HepG2 (cell line): ENCODE measurements at regions not wholly inside any gene's neighbourhood (a gene's known extent, or its start where the extent isn't known, plus 50 kb on each side); places are given as distances from the start of the nearest gene placed in this dataset.

ENCODE experiments used
- BRCA1 ChIP-seq: sonication (generic); formaldehyde crosslinking; IDR thresholded peaks from 2 replicates; pipeline ENCODE4 v1.4.0; 2020; ENCODE audit warnings: missing genetic modification reagents
- EP300 ChIP-seq, 3 experiments: sonication (generic) in 1 of 3; formaldehyde crosslinking in 1 of 3; IDR thresholded peaks; 2 replicates each; pipeline versions ENCODE4 v1.5.1 to v1.6.1; 2011 to 2020; ENCODE audit warnings: low read depth in 2 of 3, low read length in 2 of 3, borderline replicate concordance in 1 of 3, improper control_type of control experiment in 1 of 3, mild to moderate bottlenecking in 1 of 3, missing genetic modification reagents in 1 of 3, moderate library complexity in 1 of 3
- GZF1 ChIP-seq: sonication (generic); formaldehyde crosslinking; IDR thresholded peaks from 2 replicates; pipeline ENCODE4 v1.5.1; 2020; ENCODE audit warnings: mild to moderate bottlenecking, missing genetic modification reagents
- HDAC6 ChIP-seq: fragments of 200-600 bp; sonication (generic); IDR thresholded peaks from 2 replicates; pipeline ENCODE4 v1.7.0; 2017; ENCODE audit warnings: mild to moderate bottlenecking, antibody characterized with exemption, low read length, low read depth
- MEIS2 ChIP-seq: sonication (generic); formaldehyde crosslinking; IDR thresholded peaks from 2 replicates; pipeline ENCODE4 v1.9.0; 2021; ENCODE audit warnings: mild to moderate bottlenecking, missing genetic modification reagents
- NFIC ChIP-seq: IDR thresholded peaks from 2 replicates; pipeline ENCODE4 v1.6.1; 2012; ENCODE audit warnings: mild to moderate bottlenecking, low read length, inconsistent platforms
- RBAK ChIP-seq: sonication (generic); formaldehyde crosslinking; IDR thresholded peaks from 2 replicates; pipeline ENCODE4 v1.5.1; 2020; ENCODE audit warnings: mild to moderate bottlenecking, missing genetic modification reagents
- SAP130 ChIP-seq: IDR thresholded peaks from 2 replicates; pipeline ENCODE4 v1.6.1; 2016; ENCODE audit warnings: low read depth
- ZBTB8A ChIP-seq: sonication (generic); formaldehyde crosslinking; IDR thresholded peaks from 2 replicates; pipeline ENCODE4 v1.4.0; 2020; ENCODE audit warnings: mild to moderate bottlenecking, low read depth, missing genetic modification reagents, borderline replicate concordance
- ZNF44 ChIP-seq: sonication (generic); formaldehyde crosslinking; IDR thresholded peaks from 2 replicates; pipeline ENCODE4 v1.5.1; 2020; ENCODE audit warnings: mild to moderate bottlenecking, missing genetic modification reagents
- TF ChIP-seq, protein P1 (sequence below): sonication (generic); formaldehyde crosslinking; IDR thresholded peaks from 2 replicates; pipeline ENCODE4 v1.8.1; 2023; ENCODE audit warnings: mild to moderate bottlenecking, inconsistent platforms, moderate library complexity, missing genetic modification reagents, borderline replicate concordance
- TF ChIP-seq, protein P2 (sequence below): sonication (generic); IDR thresholded peaks from 2 replicates; pipeline ENCODE4 v1.6.1; 2016; ENCODE audit warnings: low read depth, borderline replicate concordance
- TF ChIP-seq, protein P3 (sequence below): sonication (generic); formaldehyde crosslinking; IDR thresholded peaks from 2 replicates; pipeline ENCODE4 v1.5.0; 2020; ENCODE audit warnings: mild to moderate bottlenecking, missing genetic modification reagents, moderate library complexity

GRCh38 chr21:22795644-22796043 is 1797.4 kb downstream of the NCAM2 start:
- TF ChIP-seq, protein P1, sequence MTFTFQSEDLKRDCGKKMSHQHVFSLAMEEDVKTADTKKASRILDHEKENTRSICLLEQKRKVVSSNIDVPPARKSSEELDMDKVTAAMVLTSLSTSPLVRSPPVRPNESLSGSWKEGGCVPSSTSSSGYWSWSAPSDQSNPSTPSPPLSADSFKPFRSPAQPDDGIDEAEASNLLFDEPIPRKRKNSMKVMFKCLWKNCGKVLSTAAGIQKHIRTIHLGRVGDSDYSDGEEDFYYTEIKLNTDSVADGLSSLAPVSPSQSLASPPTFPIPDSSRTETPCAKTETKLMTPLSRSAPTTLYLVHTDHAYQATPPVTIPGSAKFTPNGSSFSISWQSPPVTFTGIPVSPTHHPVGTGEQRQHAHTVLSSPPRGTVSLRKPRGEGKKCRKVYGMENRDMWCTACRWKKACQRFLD (CRISPR knock-in tag) = no peak
- no peak for TF ChIP-seq EP300 (IDR thresholded peaks at IDR 0.05; ENCODE audit: low read depth in 2 of 2, low read length in 2 of 2)
- TF ChIP-seq EP300 (CRISPR knock-in tag; IDR thresholded peaks at IDR 0.05; ENCODE audit: borderline replicate concordance) = no peak
- TF ChIP-seq, protein P2, sequence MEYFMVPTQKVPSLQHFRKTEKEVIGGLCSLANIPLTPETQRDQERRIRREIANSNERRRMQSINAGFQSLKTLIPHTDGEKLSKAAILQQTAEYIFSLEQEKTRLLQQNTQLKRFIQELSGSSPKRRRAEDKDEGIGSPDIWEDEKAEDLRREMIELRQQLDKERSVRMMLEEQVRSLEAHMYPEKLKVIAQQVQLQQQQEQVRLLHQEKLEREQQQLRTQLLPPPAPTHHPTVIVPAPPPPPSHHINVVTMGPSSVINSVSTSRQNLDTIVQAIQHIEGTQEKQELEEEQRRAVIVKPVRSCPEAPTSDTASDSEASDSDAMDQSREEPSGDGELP = no peak
- no peak for TF ChIP-seq HDAC6
- TF ChIP-seq ZBTB8A (CRISPR knock-in tag) = no peak
- no peak for TF ChIP-seq SAP130 (CRISPR knock-in tag)
- no peak for TF ChIP-seq BRCA1 (CRISPR knock-in tag)
- TF ChIP-seq, protein P3, sequence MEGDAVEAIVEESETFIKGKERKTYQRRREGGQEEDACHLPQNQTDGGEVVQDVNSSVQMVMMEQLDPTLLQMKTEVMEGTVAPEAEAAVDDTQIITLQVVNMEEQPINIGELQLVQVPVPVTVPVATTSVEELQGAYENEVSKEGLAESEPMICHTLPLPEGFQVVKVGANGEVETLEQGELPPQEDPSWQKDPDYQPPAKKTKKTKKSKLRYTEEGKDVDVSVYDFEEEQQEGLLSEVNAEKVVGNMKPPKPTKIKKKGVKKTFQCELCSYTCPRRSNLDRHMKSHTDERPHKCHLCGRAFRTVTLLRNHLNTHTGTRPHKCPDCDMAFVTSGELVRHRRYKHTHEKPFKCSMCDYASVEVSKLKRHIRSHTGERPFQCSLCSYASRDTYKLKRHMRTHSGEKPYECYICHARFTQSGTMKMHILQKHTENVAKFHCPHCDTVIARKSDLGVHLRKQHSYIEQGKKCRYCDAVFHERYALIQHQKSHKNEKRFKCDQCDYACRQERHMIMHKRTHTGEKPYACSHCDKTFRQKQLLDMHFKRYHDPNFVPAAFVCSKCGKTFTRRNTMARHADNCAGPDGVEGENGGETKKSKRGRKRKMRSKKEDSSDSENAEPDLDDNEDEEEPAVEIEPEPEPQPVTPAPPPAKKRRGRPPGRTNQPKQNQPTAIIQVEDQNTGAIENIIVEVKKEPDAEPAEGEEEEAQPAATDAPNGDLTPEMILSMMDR (CRISPR knock-in tag) = no peak
- TF ChIP-seq NFIC = no peak
- TF ChIP-seq ZNF44 (CRISPR knock-in tag) = no peak
- TF ChIP-seq RBAK (CRISPR knock-in tag) = no peak
- no peak for TF ChIP-seq GZF1 (CRISPR knock-in tag)
- TF ChIP-seq MEIS2 (CRISPR knock-in tag) = no peak
